Keratinocyte (primary cell): ENCODE measurements at regions not wholly inside any gene's neighbourhood (a gene's known extent, or its start where the extent isn't known, plus 50 kb on each side); places are given as distances from the start of the nearest gene placed in this dataset.

ENCODE experiments used
- CTCF ChIP-seq, 3 experiments: IDR thresholded peaks in 1 of 3; conservative IDR thresholded peaks in 1 of 3; optimal IDR thresholded peaks in 1 of 3; 2 replicates in 2 of 3; 3 replicates in 1 of 3; pipeline versions ENCODE3 to v1.5.1; 2011; ENCODE audit warnings: low read length in 3 of 3, mild to moderate bottlenecking in 3 of 3, moderate library complexity in 2 of 3, control low read depth in 1 of 3, inconsistent platforms in 1 of 3; ENCODE audit not compliant: insufficient read depth in 2 of 3; ENCODE audit errors: extremely low read depth in 1 of 3
- EZH2 ChIP-seq: IDR thresholded peaks from one replicate; pipeline ENCODE4 v1.6.1; 2012; ENCODE audit warnings: inconsistent platforms, mild to moderate bottlenecking, low read length, moderate library complexity

- no peak for TF ChIP-seq CTCF (optimal IDR thresholded peaks at IDR 0.05 in 1 of 3, IDR thresholded peaks at IDR 0.05 in 1 of 3, conservative IDR thresholded peaks at IDR 0.05 in 1 of 3; ENCODE audit: extremely low read depth in 1 of 3, insufficient read depth in 2 of 3, low read length in 3 of 3)
- no peak for TF ChIP-seq EZH2
Observed at GRCh38 chr2:175829741-175830140, 172.3 kb downstream of the LNPK start.
